ENCODE measurements at regions not wholly inside any gene's neighbourhood (a gene's known extent, or its start where the extent isn't known, plus 50 kb on each side); places are given as distances from the start of the nearest gene placed in this dataset.

DNA sequence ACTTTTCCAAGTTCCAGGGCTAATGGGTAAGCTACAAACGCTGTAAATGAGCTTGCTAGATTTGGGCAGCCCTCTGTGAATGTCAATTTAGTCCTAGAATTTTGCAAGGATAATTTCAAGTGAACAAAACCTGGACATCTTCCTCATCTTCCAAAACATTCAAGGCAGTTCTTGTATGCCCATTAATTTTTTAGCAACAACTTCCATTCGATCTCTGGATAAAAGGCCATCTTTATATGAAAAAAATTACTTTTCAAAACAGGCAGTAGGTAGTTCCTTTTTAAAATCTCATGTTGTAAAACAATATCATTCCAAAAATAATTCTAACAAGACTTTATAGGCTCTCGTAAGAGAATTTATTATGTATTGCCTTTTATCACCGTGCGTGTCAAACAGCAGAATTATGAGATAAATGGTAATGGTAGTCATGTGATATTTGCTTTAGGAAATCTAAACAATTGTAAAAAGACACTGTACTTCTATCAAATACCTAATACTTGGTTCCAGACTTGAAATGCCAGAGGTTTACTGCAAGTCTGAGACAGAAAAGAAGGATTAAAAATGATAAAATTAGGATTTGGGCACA, 143.7 kb upstream of the NRP1 start:
- no peak overlapping the region for H2AK5ac ChIP-seq (ENCODE audit: insufficient read length, low read length)
- H2BK15ac ChIP-seq (ENCODE audit: low read depth, low read length) = no peak overlapping the region
- H3K23ac ChIP-seq (ENCODE audit: insufficient read length, low read depth, low read length) = no peak overlapping the region
- H2BK20ac ChIP-seq (ENCODE audit: low read depth, low read length, poor library complexity, severe bottlenecking) = no peak overlapping the region
- H3K9ac ChIP-seq (ENCODE audit: extremely low read depth, insufficient read length, low read length) = no peak overlapping the region
- no peak overlapping the region for H2BK120ac ChIP-seq (ENCODE audit: low read depth, low read length, poor library complexity, severe bottlenecking)
- TF ChIP-seq, protein P1, sequence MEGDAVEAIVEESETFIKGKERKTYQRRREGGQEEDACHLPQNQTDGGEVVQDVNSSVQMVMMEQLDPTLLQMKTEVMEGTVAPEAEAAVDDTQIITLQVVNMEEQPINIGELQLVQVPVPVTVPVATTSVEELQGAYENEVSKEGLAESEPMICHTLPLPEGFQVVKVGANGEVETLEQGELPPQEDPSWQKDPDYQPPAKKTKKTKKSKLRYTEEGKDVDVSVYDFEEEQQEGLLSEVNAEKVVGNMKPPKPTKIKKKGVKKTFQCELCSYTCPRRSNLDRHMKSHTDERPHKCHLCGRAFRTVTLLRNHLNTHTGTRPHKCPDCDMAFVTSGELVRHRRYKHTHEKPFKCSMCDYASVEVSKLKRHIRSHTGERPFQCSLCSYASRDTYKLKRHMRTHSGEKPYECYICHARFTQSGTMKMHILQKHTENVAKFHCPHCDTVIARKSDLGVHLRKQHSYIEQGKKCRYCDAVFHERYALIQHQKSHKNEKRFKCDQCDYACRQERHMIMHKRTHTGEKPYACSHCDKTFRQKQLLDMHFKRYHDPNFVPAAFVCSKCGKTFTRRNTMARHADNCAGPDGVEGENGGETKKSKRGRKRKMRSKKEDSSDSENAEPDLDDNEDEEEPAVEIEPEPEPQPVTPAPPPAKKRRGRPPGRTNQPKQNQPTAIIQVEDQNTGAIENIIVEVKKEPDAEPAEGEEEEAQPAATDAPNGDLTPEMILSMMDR (conservative IDR thresholded peaks at IDR 0.05) = no peak
- no peak overlapping the region for H3K4ac ChIP-seq (ENCODE audit: low read depth, low read length)
- peaks cover 5% of the 10 kb centered on the region for H3K4me1 ChIP-seq (ENCODE audit: insufficient read depth, low read length)
- no peak overlapping the region for H2AFZ ChIP-seq (ENCODE audit: low read length)
- no peak overlapping the region for H4K91ac ChIP-seq (ENCODE audit: insufficient read length, low read depth, low read length)
- Mint-ChIP-seq H3K27me3 (ENCODE audit: low read depth) (no peaks in the 10 kb centered on the region; the same call in 1 of the 2 replicates), H3K9me3 (peaks cover 13 to 18% of the 10 kb centered on the region in 2 experiments), H3K27ac (no peak overlapping the region), H3K4me1 (peaks cover 9 to 11% of the 10 kb centered on the region in 2 experiments), H3K4me3 (no peak overlapping the region), H3K36me3 (ENCODE audit: insufficient read depth in 1 of 3, low read depth in 3 of 3) (peaks cover 0 to 26% (median 19%) of the 10 kb centered on the region in 3 experiments; a peak in 5 of 7 replicates)
- no peak overlapping the region for H4K8ac ChIP-seq (replicated peaks; ENCODE audit: insufficient read length, low read depth, low read length)
- WGBS (ENCODE audit: extremely low coverage, insufficient read length, low lambda C conversion rate) = no CpG with 5 or more reads among the region's 5 CpGs
- no peak overlapping the region for H3K14ac ChIP-seq (ENCODE audit: insufficient read depth, low read length)
- H3K56ac ChIP-seq (ENCODE audit: insufficient read length, low read depth, low read length) = no peak overlapping the region
- no peaks in the 10 kb centered on the region for H3K79me2 ChIP-seq (ENCODE audit: insufficient read depth, low read length)
- no peak overlapping the region for H2BK12ac ChIP-seq (ENCODE audit: insufficient read length, low read depth, low read length)
- H2BK5ac ChIP-seq (ENCODE audit: insufficient read length, low read length) = no peak overlapping the region
- DNase-seq = no peak
- no peaks in the 10 kb centered on the region for H4K20me1 ChIP-seq (ENCODE audit: control insufficient read depth, insufficient read depth, insufficient read length)
- H3T11ph ChIP-seq (ENCODE audit: low read length) = no peak overlapping the region
- H3K79me1 ChIP-seq (ENCODE audit: insufficient read depth, low read depth, low read length, poor library complexity, severe bottlenecking) = no peaks in the 10 kb centered on the region
- no peaks in the 10 kb centered on the region for H3K23me2 ChIP-seq (ENCODE audit: insufficient read length, low read depth, low read length, poor library complexity, severe bottlenecking)
- no peak overlapping the region for H3K4me2 ChIP-seq (ENCODE audit: insufficient read depth, insufficient read length, low read length)
- no peak overlapping the region for H3K18ac ChIP-seq (ENCODE audit: insufficient read length, low read depth, low read length)
- no peak overlapping the region for H3K27ac ChIP-seq (ENCODE audit: insufficient read length, low read depth, low read length)
- no peaks in the 10 kb centered on the region for H3K27me3 ChIP-seq (ENCODE audit: insufficient read depth, low read length)
- H3K9me3 ChIP-seq (ENCODE audit: control insufficient read depth, low read depth, low read length) = no peaks in the 10 kb centered on the region
- no peak overlapping the region for H4K5ac ChIP-seq (ENCODE audit: insufficient read length, low read depth, low read length)

Data from H9 (cell line).